ENCODE measurements at regions not wholly inside any gene's neighbourhood (a gene's known extent, or its start where the extent isn't known, plus 50 kb on each side); places are given as distances from the start of the nearest gene placed in this dataset.

DNA sequence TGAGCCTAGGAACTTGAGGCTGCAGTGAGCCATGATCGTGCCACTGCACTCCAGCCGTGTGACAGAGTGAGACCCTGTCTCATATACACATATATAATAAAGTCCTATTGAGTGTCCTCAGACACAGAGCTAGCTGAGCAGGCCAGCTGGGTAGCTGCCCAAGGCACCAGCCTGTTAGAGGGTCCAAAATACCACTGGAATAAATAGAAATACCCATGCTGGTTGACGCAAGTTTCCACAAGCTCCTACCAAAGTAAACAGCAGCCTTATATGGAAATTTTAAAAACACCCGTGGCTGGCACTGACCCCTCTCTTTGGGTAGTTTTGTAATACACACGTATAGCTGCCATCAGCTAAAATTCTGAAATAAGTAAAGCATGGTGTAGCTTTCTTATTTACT lies 348.6 kb downstream of the BCOR start:
- FAIRE-seq: no peak
- DNase-seq (ENCODE audit: insufficient read length, low spot score): no peak
- TF ChIP-seq, protein P1, sequence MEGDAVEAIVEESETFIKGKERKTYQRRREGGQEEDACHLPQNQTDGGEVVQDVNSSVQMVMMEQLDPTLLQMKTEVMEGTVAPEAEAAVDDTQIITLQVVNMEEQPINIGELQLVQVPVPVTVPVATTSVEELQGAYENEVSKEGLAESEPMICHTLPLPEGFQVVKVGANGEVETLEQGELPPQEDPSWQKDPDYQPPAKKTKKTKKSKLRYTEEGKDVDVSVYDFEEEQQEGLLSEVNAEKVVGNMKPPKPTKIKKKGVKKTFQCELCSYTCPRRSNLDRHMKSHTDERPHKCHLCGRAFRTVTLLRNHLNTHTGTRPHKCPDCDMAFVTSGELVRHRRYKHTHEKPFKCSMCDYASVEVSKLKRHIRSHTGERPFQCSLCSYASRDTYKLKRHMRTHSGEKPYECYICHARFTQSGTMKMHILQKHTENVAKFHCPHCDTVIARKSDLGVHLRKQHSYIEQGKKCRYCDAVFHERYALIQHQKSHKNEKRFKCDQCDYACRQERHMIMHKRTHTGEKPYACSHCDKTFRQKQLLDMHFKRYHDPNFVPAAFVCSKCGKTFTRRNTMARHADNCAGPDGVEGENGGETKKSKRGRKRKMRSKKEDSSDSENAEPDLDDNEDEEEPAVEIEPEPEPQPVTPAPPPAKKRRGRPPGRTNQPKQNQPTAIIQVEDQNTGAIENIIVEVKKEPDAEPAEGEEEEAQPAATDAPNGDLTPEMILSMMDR (IDR thresholded peaks at IDR 0.05; ENCODE audit: insufficient read depth, missing control alignments): no peak

DNA sequence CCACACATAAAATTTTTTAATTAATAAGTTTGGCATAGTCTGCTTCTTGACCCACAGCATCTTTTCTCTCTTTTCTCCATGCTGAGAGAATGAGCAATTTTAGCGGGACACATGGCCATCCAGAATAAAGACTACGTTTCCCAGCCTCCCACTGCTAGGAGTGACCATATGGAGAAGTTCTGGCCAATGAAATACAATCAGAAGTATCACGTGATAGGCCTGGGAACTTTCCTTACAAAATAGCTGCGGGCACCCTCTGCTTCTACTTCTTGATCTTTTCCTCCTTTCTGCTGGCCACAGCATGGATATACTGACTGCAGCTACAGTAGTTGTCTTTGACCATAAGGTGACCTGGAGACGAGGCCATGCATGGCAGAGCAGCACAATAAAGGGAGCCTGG lies 348.0 kb downstream of the BCOR start:
- no peak for FAIRE-seq
- TF ChIP-seq, protein P1 (IDR thresholded peaks at IDR 0.05; ENCODE audit: insufficient read depth, missing control alignments): no peak

DNA sequence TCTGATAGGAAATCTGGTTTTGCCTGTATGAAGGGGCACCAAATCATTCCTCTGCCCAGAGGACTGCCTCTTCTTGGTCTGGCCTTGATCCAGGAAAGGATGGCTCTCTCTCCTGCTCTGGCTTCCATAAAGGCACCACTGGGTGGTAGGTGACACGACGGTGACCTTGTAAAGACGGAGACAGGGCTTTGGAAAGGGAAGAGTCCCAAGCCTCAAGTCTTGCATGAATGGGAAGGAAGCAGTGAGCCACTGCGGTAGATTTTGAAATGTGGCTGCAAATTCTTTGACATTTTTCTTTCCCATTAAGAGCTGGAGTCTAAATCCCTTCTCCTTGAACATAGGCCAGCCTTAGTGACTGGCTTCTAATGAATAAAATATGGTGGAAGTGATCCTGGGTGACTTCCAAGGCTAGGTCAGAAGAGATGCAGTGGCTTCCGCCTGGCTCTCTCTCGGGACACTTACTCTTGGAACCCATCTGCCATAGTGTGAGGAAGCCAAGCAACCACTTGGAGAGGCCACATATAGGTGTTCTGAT lies 347.4 kb downstream of the BCOR start:
- no peak for DNase-seq (ENCODE audit: insufficient read length, low spot score)
- TF ChIP-seq, protein P1 (IDR thresholded peaks at IDR 0.05; ENCODE audit: insufficient read depth, missing control alignments): no peak
- no peak for FAIRE-seq

More for the DNA sequence above, 348.0 kb downstream of the BCOR start:
- no peak for DNase-seq (ENCODE audit: insufficient read length, low spot score)

DNA sequence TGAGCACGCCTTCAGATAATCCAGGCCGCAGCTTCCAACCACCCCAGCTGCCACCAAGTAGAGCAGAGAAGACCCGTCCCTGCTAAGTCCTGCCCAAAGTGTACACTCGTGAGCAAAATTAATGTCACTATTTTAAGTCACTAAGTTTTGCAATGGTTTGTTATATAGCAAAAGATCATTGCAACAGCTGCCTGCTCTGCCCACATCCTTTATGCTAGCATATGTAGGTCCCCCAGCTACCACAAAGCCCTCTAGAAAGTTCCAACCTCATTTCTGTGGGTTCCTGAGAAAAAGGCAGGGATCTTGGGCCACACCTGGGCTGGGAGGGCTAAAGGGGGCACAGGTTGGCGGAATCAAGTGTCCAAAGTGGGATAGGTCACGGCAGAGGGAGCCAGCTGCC lies 346.9 kb downstream of the BCOR start:
- FAIRE-seq (no peak), DNase-seq (ENCODE audit: insufficient read length, low spot score) (no peak)
- TF ChIP-seq, protein P1 (IDR thresholded peaks at IDR 0.05; ENCODE audit: insufficient read depth, missing control alignments): no peak

DNA sequence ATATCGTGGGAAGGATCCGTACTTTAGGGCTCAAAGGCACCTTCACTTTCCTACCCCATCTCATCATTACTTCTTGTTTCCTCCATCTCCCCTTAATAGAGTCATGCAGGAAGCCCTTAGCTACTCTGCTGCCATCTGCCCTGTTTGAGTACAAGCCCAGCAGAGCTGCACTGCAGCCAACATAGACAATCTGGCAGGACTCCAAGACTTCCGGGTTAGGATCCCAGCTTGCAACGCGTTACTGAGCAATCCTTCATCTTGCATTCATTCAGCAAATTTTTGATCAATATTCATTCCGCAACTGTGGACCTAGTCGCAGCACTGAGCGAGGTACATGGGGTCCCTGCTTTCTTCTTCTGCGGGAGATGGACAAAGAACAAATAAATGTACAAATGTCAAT lies 344.9 kb downstream of the BCOR start:
- DNase-seq (ENCODE audit: insufficient read length, low spot score) (no peak), FAIRE-seq (peak; percentile 70)

DNA sequence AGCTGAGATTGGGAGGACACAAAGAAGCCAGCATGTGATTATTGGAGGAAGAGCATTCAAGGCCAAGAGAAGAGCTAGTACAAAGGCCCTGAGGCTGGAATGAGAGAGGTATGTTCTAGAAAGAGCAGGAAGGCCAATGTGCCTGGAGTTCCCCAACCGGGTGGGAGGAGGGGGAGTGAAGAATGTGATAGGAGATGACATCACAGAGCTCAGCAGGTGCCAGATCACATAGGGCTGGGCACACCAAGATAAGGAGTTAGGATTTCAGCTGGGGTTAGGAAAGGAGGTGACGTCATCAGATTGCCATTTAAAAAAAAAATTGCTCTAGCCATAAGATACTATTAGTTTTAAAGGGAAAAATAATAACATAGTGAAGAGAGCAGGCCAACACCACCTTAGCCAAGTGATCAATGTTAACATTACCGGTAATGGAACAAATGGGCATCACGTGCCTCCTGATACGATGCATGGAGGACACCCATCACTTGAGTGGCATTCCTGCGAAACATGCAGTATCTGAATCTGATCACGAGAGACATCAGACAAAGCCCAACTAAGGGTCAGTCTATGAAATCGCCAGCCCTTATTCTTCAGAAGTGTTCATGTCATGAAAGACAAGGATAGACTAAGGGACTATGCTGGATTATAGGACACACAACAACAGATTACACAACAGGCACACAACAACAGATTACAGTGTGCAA lies 344.3 kb downstream of the BCOR start:
- TF ChIP-seq, protein P1 (IDR thresholded peaks at IDR 0.05; ENCODE audit: insufficient read depth, missing control alignments): no peak
- DNase-seq (ENCODE audit: insufficient read length, low spot score): no peak
- no peak for FAIRE-seq

More for the DNA sequence above, 344.9 kb downstream of the BCOR start:
- TF ChIP-seq, protein P1 (IDR thresholded peaks at IDR 0.05; ENCODE audit: insufficient read depth, missing control alignments): no peak
